ENCODE measurements at regions not wholly inside any gene's neighbourhood (a gene's known extent, or its start where the extent isn't known, plus 50 kb on each side); places are given as distances from the start of the nearest gene placed in this dataset.
"Not testable (repeated sequence)": the region's sequence is repeated elsewhere in the genome, so short reads cannot be mapped to it uniquely, and the experiment has no call there.

GRCh38 chr5:27996665-27997064 lies 958.3 kb upstream of the CDH9 start:
- DNase-seq = no peak

- DNase-seq = no peak
Measured at GRCh38 chr5:27995867-27996266, 957.5 kb upstream of the CDH9 start.

- DNase-seq = no peak
Measured at GRCh38 chr5:27978322-27978721, 939.9 kb upstream of the CDH9 start.

GRCh38 chr5:27969157-27969556 lies 930.8 kb upstream of the CDH9 start:
- DNase-seq = no peak

GRCh38 chr5:27963050-27963783 lies 924.8 kb upstream of the CDH9 start:
- DNase-seq = no peak

- peak; percentile 0 for DNase-seq
Measured at GRCh38 chr5:27962198-27962597, 923.8 kb upstream of the CDH9 start.

- no peak for DNase-seq
Measured at GRCh38 chr5:27947088-27947487, 908.7 kb upstream of the CDH9 start.

GRCh38 chr5:27944471-27944870 lies 906.1 kb upstream of the CDH9 start:
- DNase-seq = peak; percentile 13

GRCh38 chr5:27938989-27939388 lies 900.6 kb upstream of the CDH9 start:
- no peak for DNase-seq

GRCh38 chr5:27928060-27928459 lies 889.7 kb upstream of the CDH9 start:
- no peak for DNase-seq

GRCh38 chr5:27911216-27911615 lies 872.8 kb upstream of the CDH9 start:
- no peak for DNase-seq

GRCh38 chr5:27908341-27908740 lies 870.0 kb upstream of the CDH9 start:
- no peak for DNase-seq

GRCh38 chr5:27906931-27907601 lies 868.7 kb upstream of the CDH9 start:
- no peak for DNase-seq

GRCh38 chr5:27906481-27906880 lies 868.1 kb upstream of the CDH9 start:
- no peak for DNase-seq

- no peak for DNase-seq
Measured at GRCh38 chr5:27900761-27901160, 862.4 kb upstream of the CDH9 start.

- DNase-seq = no peak
Measured at GRCh38 chr5:27876071-27876470, 837.7 kb upstream of the CDH9 start.

- DNase-seq = no peak
Measured at GRCh38 chr5:27875148-27875547, 836.8 kb upstream of the CDH9 start.

- DNase-seq = no peak
Measured at GRCh38 chr5:27868292-27868691, 829.9 kb upstream of the CDH9 start.

GRCh38 chr5:27855491-27855890 lies 817.1 kb upstream of the CDH9 start:
- DNase-seq = no peak

GRCh38 chr5:27854243-27854852 lies 816.0 kb upstream of the CDH9 start:
- DNase-seq = peak; percentile 25

GRCh38 chr5:27845248-27845647 lies 806.9 kb upstream of the CDH9 start:
- DNase-seq = peak; percentile 11

GRCh38 chr5:27836704-27837103 lies 798.3 kb upstream of the CDH9 start:
- not testable (repeated sequence) for DNase-seq

GRCh38 chr5:27832886-27833285 lies 794.5 kb upstream of the CDH9 start:
- no peak for DNase-seq

GRCh38 chr5:27830546-27830945 lies 792.2 kb upstream of the CDH9 start:
- DNase-seq = peak; percentile 80

Data from fibroblast of upper back skin (primary cell).